Thoracic aorta (tissue), 2 donors: ENCODE measurements at regions not wholly inside any gene's neighbourhood (a gene's known extent, or its start where the extent isn't known, plus 50 kb on each side); places are given as distances from the start of the nearest gene placed in this dataset.

Source experiments
- ATAC-seq: fragments of 150-250 bp; one replicate; pipeline ENCODE4 v1.8.0; 2017; ENCODE audit warnings: low read depth; ENCODE audit not compliant: insufficient number of reproducible peaks, low FRiP score
- DNase-seq: peaks from one replicate; pipeline ENCODE4 v3.0.0-alpha.2; 2020; ENCODE audit warnings: low spot score
- H3K27ac ChIP-seq, 2 donors: fragments of 200-600 bp; sonication (generic); 1 replicate in 1 of 2; 2 replicates in 1 of 2; pipeline ENCODE4 v1.5.1; 2016; ENCODE audit warnings: mild to moderate bottlenecking in 2 of 2, moderate library complexity in 2 of 2
- H3K27me3 ChIP-seq: fragments of 200-600 bp; sonication (generic); replicated peaks from 2 replicates; pipeline ENCODE4 v1.6.0; 2016; ENCODE audit warnings: mild to moderate bottlenecking; ENCODE audit not compliant: insufficient read depth
- H3K36me3 ChIP-seq: fragments of 200-600 bp; sonication (generic); one replicate; pipeline ENCODE4 v1.5.1; 2016
- H3K4me1 ChIP-seq, 2 donors: fragments of 200-600 bp; sonication (generic); 1 replicate in 1 of 2; 2 replicates in 1 of 2; pipeline versions ENCODE4 v1.5.1 to v1.6.0; 2016; ENCODE audit warnings: low read depth in 2 of 2, mild to moderate bottlenecking in 1 of 2; ENCODE audit not compliant: control insufficient read depth in 1 of 2
- H3K4me3 ChIP-seq: fragments of 200-600 bp; sonication (generic); 2 replicates; pipeline ENCODE4 v1.5.1; 2016; ENCODE audit warnings: mild to moderate bottlenecking
- H3K9me3 ChIP-seq: fragments of 200-600 bp; sonication (generic); 2 replicates; pipeline ENCODE4 v1.5.1; 2016
- CTCF ChIP-seq: fragments of 200-600 bp; sonication (generic); IDR thresholded peaks from one replicate; pipeline ENCODE4 v1.5.1; 2019; ENCODE audit warnings: antibody characterized with exemption

DNA sequence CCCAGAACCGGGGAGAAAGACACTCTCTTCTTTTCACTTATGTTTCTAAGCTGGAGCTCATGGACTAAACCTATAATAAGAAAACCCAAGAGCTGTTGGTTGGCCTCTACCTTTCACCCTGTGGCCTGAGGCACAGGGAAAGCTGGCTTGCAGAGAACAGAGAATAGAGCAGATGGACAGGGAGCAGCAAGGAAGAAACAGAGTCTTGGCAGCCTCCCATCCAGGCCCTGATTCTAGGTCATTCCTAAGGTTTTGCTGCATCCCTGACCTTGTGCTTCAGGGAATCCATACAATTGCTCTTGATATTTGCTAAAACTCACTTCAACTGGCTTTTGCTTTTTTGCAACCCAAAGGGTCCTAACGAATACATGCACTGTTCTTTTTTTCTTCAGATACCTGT is 87.8 kb downstream of the SMIM20 start:
- DNase-seq (no peak), ATAC-seq (no peak)
- no peak overlapping the region for H3K4me3 ChIP-seq
- no peaks in the 10 kb centered on the region for H3K36me3 ChIP-seq
- peaks cover 0 to 10% of the 10 kb centered on the region in 2 donors for H3K4me1 ChIP-seq
- no peaks in the 10 kb centered on the region for H3K9me3 ChIP-seq
- H3K27ac ChIP-seq: no peak overlapping the region
- no peaks in the 10 kb centered on the region for H3K27me3 ChIP-seq
- no peak for TF ChIP-seq CTCF

GRCh38 chr4:26003056-26003455 is 89.0 kb downstream of the SMIM20 start:
- ATAC-seq: no peak
- no peak overlapping the region for H3K27ac ChIP-seq

DNA sequence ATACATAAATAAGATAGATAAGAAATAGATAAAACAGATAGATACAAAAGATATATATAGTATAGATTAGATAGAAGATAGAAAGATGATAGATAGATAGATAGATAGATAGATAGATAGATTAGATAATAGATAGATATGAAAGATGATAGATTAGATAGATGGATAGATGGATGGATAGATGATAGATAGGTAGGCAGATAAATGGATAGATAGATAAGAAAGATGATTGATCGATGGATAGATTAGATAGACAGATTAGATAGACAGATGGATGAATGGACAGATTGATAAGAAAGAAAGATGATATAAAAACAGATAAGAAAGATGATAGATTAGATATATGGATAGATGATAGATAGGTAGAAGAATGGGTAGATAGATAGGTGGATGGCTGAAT is 90.3 kb downstream of the SMIM20 start:
- H3K9me3 ChIP-seq: peaks cover 8% of the 10 kb centered on the region
- no peak overlapping the region for H3K4me3 ChIP-seq
- ATAC-seq (no peak), DNase-seq (no peak)
- no peak for TF ChIP-seq CTCF
- no peaks in the 10 kb centered on the region for H3K36me3 ChIP-seq
- H3K27ac ChIP-seq: no peak overlapping the region
- peaks cover 0 to 10% of the 10 kb centered on the region in 2 donors for H3K4me1 ChIP-seq
- no peaks in the 10 kb centered on the region for H3K27me3 ChIP-seq

More at GRCh38 chr4:26003056-26003455, 89.0 kb downstream of the SMIM20 start:
- no peaks in the 10 kb centered on the region for H3K9me3 ChIP-seq
- H3K4me1 ChIP-seq: peaks cover 0 to 10% of the 10 kb centered on the region in 2 donors
- H3K4me3 ChIP-seq: no peak overlapping the region
- TF ChIP-seq CTCF: no peak
- H3K36me3 ChIP-seq: no peaks in the 10 kb centered on the region
- no peak for DNase-seq
- no peaks in the 10 kb centered on the region for H3K27me3 ChIP-seq

DNA sequence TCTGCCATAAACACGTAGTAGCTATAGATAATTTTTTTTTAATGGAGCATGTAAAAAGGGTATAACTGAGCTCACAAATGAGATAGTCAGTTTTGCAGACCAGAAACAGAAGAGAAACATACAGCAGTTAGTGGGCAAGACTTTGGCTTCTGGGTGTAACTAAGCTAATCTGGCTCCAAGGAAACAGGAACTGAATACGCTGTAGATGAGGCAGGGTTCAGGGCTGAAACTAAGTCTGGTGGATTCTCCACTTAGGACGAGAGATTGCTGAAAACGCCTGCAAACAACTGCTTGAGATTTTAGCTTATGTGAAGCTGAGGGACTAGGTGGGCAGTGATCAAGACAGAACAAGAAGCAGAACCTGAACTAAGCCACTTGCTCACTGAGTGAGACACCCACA is 91.7 kb downstream of the SMIM20 start:
- ATAC-seq (no peak), DNase-seq (no peak)
- no peak overlapping the region for H3K27ac ChIP-seq
- H3K27me3 ChIP-seq: no peaks in the 10 kb centered on the region
- H3K36me3 ChIP-seq: no peaks in the 10 kb centered on the region
- TF ChIP-seq CTCF: no peak
- no peak overlapping the region for H3K4me3 ChIP-seq
- peaks cover 0 to under 1% of the 10 kb centered on the region in 2 donors for H3K4me1 ChIP-seq
- H3K9me3 ChIP-seq: peaks cover 13% of the 10 kb centered on the region

DNA sequence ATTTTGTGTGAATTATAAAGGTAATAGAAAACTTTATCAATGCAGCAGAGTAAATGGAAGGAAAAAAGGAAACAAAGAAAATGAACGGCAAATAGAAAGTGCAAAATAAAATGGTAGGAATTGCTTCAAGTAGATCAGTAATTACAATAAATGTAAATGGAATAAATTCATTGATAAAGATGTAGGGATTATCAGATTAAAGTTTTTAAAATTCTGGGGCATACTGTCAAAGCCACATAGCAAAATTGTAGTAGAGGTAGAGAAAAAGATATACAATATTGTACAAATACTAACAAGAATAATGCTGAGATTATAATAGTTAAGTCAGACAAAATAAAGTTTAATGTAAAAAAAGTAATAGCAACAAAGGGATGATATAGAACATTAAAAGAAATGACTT is 94.7 kb downstream of the SMIM20 start:
- ATAC-seq (no peak), DNase-seq (no peak)
- no peak overlapping the region for H3K4me3 ChIP-seq
- H3K27me3 ChIP-seq: no peaks in the 10 kb centered on the region
- no peak for TF ChIP-seq CTCF
- no peaks in the 10 kb centered on the region for H3K36me3 ChIP-seq
- H3K9me3 ChIP-seq: peaks cover 13% of the 10 kb centered on the region
- H3K4me1 ChIP-seq: no peaks in the 10 kb centered on the region
- no peak overlapping the region for H3K27ac ChIP-seq
